GM12892 (cell line): ENCODE measurements at regions not wholly inside any gene's neighbourhood (a gene's known extent, or its start where the extent isn't known, plus 50 kb on each side); places are given as distances from the start of the nearest gene placed in this dataset.

Experiments used
- DNase-seq: peaks from one replicate; pipeline ENCODE4 v3.0.0; 2011; ENCODE audit not compliant: insufficient read length
- FAIRE-seq: peaks from 2 replicates; lab custom pipeline; 2011; peaks lifted over from hg19 to GRCh38; lab: Jason Lieb, UNC
- POLR2A ChIP-seq: IDR thresholded peaks from 2 replicates; pipeline ENCODE4 v1.6.1; 2011; ENCODE audit warnings: low read depth, low read length, control low read depth
- POLR2AphosphoS5 ChIP-seq: IDR thresholded peaks from 2 replicates; pipeline ENCODE4 v1.6.1; 2011; ENCODE audit warnings: low read depth, low read length, control low read depth
- TAF1 ChIP-seq: IDR thresholded peaks from 2 replicates; pipeline ENCODE4 v1.6.1; 2011; ENCODE audit warnings: low read depth, mild to moderate bottlenecking, control low read depth, low read length, borderline replicate concordance

GRCh38 chr4:4783847-4784246, 75.6 kb upstream of the MSX1 start:
- TF ChIP-seq POLR2AphosphoS5 (no peak), TAF1 (no peak), POLR2A (no peak)
- DNase-seq (no peak), FAIRE-seq (no peak)

- TF ChIP-seq POLR2AphosphoS5 (no peak), POLR2A (no peak), TAF1 (no peak)
- no peak for FAIRE-seq
- DNase-seq: no peak
Observed at GRCh38 chr4:4782969-4783368, 76.5 kb upstream of the MSX1 start.

- TF ChIP-seq TAF1: no peak
- no peak for TF ChIP-seq POLR2A
- TF ChIP-seq POLR2AphosphoS5: no peak
- no peak for DNase-seq
- FAIRE-seq: no peak
Observed at GRCh38 chr4:4781936-4782707, 77.3 kb upstream of the MSX1 start.

- DNase-seq: no peak
- FAIRE-seq: no peak
- no peak for TF ChIP-seq TAF1
- TF ChIP-seq POLR2A: no peak
- TF ChIP-seq POLR2AphosphoS5: no peak
Observed at GRCh38 chr4:4780729-4781244, 78.7 kb upstream of the MSX1 start.

DNA sequence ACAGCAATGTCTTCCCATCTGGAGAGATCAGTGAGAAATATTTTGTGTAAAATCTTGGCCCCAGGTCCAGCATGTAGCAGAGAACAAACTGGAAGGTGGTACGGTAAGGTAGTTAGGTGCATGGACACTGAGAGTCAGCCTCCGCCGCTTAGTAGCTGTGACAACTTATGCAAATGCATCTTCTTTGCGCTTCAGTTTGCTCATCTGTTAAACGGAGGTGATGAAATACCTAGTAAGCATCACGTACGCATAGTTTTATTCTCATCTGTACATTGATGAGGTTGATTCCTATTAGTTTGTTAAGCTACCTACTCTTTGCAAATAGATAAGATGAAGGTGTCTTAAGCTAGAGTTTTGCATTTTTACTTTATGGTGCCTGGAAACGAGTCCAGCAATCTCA, 80.0 kb upstream of the MSX1 start:
- FAIRE-seq (no peak), DNase-seq (no peak)
- TF ChIP-seq POLR2AphosphoS5 (no peak), POLR2A (no peak), TAF1 (no peak)

DNA sequence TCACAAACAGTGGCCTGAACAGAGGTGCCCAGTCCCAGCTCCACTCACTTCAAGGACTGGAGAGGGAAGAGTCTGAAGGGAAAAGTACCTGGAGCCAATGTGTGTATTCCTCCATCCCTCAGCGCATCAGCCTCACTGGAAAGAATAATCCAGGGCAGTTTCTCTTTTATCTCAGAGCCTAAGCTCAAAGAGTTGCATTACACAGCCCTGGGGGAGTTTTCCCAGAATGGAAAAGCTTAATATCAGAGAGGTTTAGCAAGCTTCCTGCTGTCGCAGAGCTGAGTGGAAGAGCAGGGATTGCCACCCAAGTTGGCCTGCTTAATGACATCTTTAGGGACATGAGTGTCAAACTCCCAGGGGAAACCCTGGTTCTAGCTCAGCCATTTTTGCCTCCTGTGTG, 80.4 kb upstream of the MSX1 start:
- DNase-seq (no peak), FAIRE-seq (no peak)
- TF ChIP-seq POLR2A (no peak), TAF1 (no peak), POLR2AphosphoS5 (no peak)

- FAIRE-seq (no peak), DNase-seq (no peak)
- TF ChIP-seq TAF1 (no peak), POLR2AphosphoS5 (no peak), POLR2A (no peak)
Observed at GRCh38 chr4:4778554-4778953, 80.9 kb upstream of the MSX1 start.

DNA sequence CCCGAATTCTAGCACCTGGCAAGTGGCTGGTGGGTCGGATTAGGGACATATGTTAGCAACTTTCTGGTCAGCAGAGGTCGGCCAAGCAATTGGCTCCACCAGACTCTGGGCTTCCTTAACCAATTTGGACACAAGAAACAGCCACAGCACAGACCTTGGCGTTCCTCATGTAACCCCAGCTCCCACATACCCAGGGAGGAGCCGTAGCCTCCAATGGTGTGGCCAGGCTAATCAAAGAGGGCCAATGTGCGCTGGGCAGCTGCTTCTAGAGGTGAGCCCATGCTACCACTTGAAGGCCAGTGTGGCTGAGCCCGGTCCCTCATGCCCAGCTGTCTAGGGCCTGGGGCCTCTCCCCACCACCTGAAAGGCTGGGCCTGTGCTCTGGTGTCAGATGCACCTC, 82.5 kb upstream of the MSX1 start:
- FAIRE-seq (no peak), DNase-seq (no peak)
- TF ChIP-seq POLR2AphosphoS5: no peak
- no peak for TF ChIP-seq TAF1
- TF ChIP-seq POLR2A: no peak

GRCh38 chr4:4776335-4776734, 83.1 kb upstream of the MSX1 start:
- FAIRE-seq: no peak
- no peak for TF ChIP-seq POLR2AphosphoS5
- no peak for TF ChIP-seq TAF1
- TF ChIP-seq POLR2A: no peak
- DNase-seq: no peak

GRCh38 chr4:4775493-4776004, 83.9 kb upstream of the MSX1 start:
- no peak for FAIRE-seq
- TF ChIP-seq POLR2AphosphoS5 (no peak), TAF1 (no peak), POLR2A (no peak)
- DNase-seq: no peak

DNA sequence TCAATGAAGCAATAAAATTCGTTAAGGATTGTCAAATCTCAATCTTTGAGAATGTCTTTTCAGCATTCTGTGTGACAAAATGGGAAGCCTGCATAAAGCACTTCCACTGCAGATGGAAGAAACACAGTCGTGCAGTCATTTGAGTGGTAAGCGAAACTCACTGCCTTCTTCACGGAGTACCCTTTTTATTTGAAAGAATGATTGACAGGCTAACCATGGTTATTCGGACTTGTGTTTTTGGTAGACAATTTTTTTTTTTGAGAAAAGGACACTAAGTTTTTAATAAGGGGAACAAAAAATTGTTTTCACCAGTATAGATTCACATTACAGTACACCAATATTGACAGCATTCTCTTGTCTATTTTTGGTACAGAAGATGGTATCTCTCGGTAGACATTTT, 86.9 kb upstream of the MSX1 start:
- TF ChIP-seq POLR2A: no peak
- TF ChIP-seq POLR2AphosphoS5: no peak
- TF ChIP-seq TAF1: no peak
- no peak for DNase-seq
- FAIRE-seq: no peak

GRCh38 chr4:4771160-4771559, 88.3 kb upstream of the MSX1 start:
- FAIRE-seq: no peak
- DNase-seq: no peak
- TF ChIP-seq POLR2A: no peak
- no peak for TF ChIP-seq POLR2AphosphoS5
- no peak for TF ChIP-seq TAF1
